Effector memory CD4-positive, alpha-beta T cell (primary cell): ENCODE measurements at regions not wholly inside any gene's neighbourhood (a gene's known extent, or its start where the extent isn't known, plus 50 kb on each side); places are given as distances from the start of the nearest gene placed in this dataset.

Experiments used
- DNase-seq, 3 donors: peaks; one replicate each; pipeline ENCODE4 v3.0.0-alpha.2; 2020
- H3K27ac ChIP-seq: 2 replicates; pipeline ENCODE4 v1.7.0; 2013; ENCODE audit warnings: mild to moderate bottlenecking, low read length, moderate library complexity; ENCODE audit not compliant: insufficient read depth, poor library complexity, severe bottlenecking
- H3K27me3 ChIP-seq: replicated peaks from 2 replicates; pipeline ENCODE4 v1.7.0; 2013; ENCODE audit warnings: mild to moderate bottlenecking, low read length; ENCODE audit not compliant: insufficient read depth, control insufficient read depth, poor library complexity, severe bottlenecking
- H3K36me3 ChIP-seq: 2 replicates; pipeline ENCODE4 v1.7.0; 2013; ENCODE audit warnings: mild to moderate bottlenecking, low read length, moderate library complexity; ENCODE audit not compliant: control insufficient read depth, insufficient read depth
- H3K4me1 ChIP-seq: 2 replicates; pipeline ENCODE4 v1.7.0; 2013; ENCODE audit warnings: low read length, mild to moderate bottlenecking; ENCODE audit not compliant: control insufficient read depth, insufficient read depth, poor library complexity, severe bottlenecking
- H3K4me3 ChIP-seq: 2 replicates; pipeline ENCODE4 v1.7.0; 2013; ENCODE audit warnings: low read length, low read depth, mild to moderate bottlenecking; ENCODE audit not compliant: insufficient read depth, poor library complexity, severe bottlenecking
- H3K9me3 ChIP-seq: 2 replicates; pipeline ENCODE4 v1.7.0; 2013; ENCODE audit warnings: mild to moderate bottlenecking, low read length, moderate library complexity; ENCODE audit not compliant: control insufficient read depth

- Histone ChIP-seq H3K27ac (no peak overlapping the region), H3K4me3 (no peak overlapping the region), H3K36me3 (no peaks in the 10 kb centered on the region), H3K4me1 (no peaks in the 10 kb centered on the region), H3K27me3 (no peaks in the 10 kb centered on the region), H3K9me3 (no peaks in the 10 kb centered on the region)
- no peak for DNase-seq
These were observed 143.3 kb upstream of the ZEB2 start for GRCh38 chr2:144663207-144663606.

DNA sequence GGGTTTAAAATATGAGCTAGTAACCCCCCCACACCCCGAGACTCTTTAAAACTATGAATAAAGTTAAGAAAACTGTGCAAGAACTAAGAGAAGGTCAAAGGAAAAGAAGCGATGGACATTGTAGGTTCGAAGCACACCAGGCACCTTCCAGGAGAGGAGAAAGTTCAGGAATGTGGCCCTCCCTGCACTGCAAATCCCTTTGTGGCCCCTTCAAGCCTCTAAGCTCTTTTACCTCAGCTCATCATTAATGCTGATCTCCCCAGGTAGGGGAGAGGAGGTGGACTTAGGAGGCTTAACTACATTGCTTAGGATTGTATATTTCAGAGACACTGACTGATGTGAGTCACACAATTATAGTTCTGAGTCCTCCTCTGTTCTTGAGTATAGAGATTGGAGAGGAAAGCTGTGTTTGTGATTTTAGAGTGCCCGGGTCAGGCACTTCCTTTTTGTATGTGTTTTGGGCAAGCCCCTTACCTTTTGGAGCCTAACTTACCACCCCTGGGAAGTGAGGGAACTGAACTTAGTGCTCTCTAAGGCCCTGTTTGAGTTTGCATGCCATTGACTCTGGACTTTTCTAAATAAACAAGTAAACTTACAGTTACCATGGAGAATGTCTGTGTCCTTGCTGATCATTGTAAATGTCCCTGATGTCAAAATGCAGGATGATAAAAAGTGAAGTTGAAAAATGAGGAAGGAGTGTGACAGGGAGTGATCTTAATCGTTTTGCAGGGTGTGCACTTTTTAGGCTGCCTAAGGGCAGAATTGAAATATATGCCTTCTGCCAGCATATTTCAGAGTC is 140.8 kb upstream of the ZEB2 start:
- Histone ChIP-seq H3K4me1 (no peaks in the 10 kb centered on the region), H3K27me3 (no peaks in the 10 kb centered on the region), H3K4me3 (no peak overlapping the region), H3K27ac (no peak overlapping the region), H3K36me3 (no peaks in the 10 kb centered on the region), H3K9me3 (no peaks in the 10 kb centered on the region)
- DNase-seq: no peak

GRCh38 chr2:144659731-144660275 is 139.9 kb upstream of the ZEB2 start:
- peak; percentile 11 to 39 (median 29) for DNase-seq
- H3K36me3 ChIP-seq: no peaks in the 10 kb centered on the region
- no peak overlapping the region for H3K27ac ChIP-seq
- no peaks in the 10 kb centered on the region for H3K27me3 ChIP-seq
- H3K4me1 ChIP-seq: no peaks in the 10 kb centered on the region
- H3K4me3 ChIP-seq: no peak overlapping the region
- H3K9me3 ChIP-seq: no peaks in the 10 kb centered on the region

GRCh38 chr2:144654523-144654922 is 134.6 kb upstream of the ZEB2 start:
- Histone ChIP-seq H3K36me3 (no peaks in the 10 kb centered on the region), H3K27me3 (no peaks in the 10 kb centered on the region), H3K9me3 (no peaks in the 10 kb centered on the region), H3K4me1 (no peaks in the 10 kb centered on the region), H3K4me3 (no peak overlapping the region), H3K27ac (no peak overlapping the region)
- no peak for DNase-seq

DNA sequence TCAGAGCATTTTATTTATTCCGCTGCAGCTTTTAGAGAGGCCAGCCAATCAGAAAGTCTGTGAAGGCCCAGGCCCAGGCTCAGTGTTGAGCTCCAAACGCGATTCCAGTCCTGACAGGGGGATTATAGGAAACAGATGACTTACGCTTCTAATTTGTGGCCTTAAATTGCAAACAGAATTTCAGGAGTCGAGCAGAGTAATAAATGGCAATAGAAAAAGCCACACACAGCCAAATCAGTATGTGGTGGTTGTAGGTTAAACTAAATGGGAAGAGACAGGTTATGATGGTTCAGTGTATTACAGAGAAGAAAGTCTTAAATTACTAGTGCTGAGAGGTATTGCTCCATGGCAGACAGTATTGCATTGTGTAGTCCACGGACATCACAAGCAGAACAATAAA is 131.0 kb upstream of the ZEB2 start:
- DNase-seq: no peak
- Histone ChIP-seq H3K27me3 (no peaks in the 10 kb centered on the region), H3K36me3 (no peaks in the 10 kb centered on the region), H3K9me3 (no peaks in the 10 kb centered on the region), H3K27ac (no peak overlapping the region), H3K4me1 (no peaks in the 10 kb centered on the region), H3K4me3 (no peak overlapping the region)

GRCh38 chr2:144648837-144649465 is 129.0 kb upstream of the ZEB2 start:
- Histone ChIP-seq H3K9me3 (no peaks in the 10 kb centered on the region), H3K4me1 (no peaks in the 10 kb centered on the region), H3K4me3 (no peak overlapping the region), H3K27me3 (no peaks in the 10 kb centered on the region), H3K27ac (no peak overlapping the region), H3K36me3 (no peaks in the 10 kb centered on the region)
- DNase-seq: no peak

DNA sequence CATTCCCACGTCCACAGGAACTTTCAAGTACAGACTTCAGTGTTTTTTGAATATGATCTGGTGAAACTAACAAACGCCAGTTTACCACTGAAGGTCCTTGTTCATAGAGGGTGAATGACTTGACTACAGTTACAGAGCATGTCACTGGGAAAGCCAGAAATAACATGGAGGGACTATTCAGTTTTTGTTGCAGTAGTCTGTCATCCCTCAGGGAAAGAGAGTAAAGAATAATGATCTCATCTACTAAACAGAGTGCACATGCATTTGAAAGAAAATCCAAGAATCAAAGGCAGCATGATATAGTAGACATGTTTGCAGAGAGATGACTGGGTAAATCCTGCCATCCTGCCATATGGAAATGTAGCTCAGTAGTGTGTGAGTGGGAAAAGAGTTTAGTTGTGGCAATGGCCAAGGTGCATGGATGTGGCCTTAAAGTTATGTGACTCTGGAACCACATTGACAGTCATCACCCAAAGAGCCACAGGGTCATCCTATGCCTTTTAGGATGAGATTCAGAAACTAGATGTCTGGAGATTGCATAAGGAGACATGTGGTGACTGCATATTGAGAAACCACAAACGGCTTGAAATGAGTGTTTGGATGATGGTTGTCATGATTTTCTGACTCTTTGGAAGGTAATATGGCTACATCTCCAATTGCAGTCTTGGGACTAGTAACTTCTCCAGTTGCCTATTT is 125.3 kb upstream of the ZEB2 start:
- Histone ChIP-seq H3K4me1 (no peaks in the 10 kb centered on the region), H3K36me3 (no peaks in the 10 kb centered on the region), H3K27me3 (no peaks in the 10 kb centered on the region), H3K9me3 (no peaks in the 10 kb centered on the region), H3K4me3 (no peak overlapping the region), H3K27ac (no peak overlapping the region)
- no peak for DNase-seq

DNA sequence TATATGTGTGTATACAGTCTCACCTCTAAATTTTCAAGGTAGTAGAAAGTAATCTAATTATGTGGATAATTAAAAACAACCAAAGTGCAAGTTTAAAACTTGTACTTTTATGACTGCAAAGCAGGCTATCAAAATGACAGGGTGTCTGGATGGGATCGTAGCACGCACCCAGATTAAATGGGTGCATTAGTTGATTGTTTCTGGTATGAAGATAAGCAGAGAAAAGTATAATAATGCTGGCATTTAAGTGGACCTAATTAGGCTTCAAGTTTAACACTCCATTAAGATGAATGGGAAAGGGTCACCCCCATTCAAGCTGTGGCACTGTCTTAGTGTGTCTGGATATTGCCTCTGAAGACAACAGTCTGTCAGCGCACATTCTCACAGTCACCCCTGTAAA is 124.6 kb upstream of the ZEB2 start:
- Histone ChIP-seq H3K4me1 (no peaks in the 10 kb centered on the region), H3K36me3 (no peaks in the 10 kb centered on the region), H3K27ac (no peak overlapping the region), H3K27me3 (no peaks in the 10 kb centered on the region), H3K4me3 (no peak overlapping the region), H3K9me3 (no peaks in the 10 kb centered on the region)
- no peak for DNase-seq

DNA sequence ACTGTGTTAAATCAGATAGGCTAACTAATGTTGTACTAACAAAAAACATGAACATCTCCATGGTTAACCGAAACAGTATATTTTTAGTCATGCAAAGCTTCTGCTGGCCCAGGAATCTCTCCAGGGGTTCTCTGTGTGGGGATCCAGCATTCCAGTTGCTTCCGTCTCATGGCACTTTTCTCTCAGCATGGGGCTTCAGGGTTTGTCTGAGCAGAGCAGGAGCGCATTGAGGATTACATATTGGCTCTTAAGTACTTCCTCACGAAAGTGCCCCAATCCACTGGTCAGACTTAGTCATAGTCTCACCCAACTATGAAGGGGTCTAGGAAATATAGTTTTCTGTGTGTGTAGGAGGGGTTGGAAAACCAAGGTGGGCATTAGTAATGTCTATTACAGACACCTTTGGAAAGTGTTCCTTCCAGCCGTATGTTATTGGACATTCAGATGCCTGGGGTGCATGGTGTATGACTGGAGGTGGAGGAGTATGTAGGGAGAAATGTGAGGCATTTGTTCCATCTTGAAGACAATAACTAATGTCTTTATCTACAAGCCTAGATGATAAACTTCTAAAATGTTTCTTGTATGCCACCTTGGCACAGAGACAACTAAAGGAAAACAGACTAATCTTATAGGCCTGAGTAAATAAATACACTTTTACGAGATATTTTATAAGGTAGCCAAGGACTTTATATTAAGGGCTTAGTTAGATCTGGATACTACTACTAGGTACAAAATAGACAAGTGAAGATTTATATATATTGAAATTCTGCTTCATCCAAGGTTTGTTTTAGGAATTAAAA is 123.8 kb upstream of the ZEB2 start:
- no peak for DNase-seq

More for the DNA sequence above, 123.8 kb upstream of the ZEB2 start:
- H3K4me1 ChIP-seq: no peaks in the 10 kb centered on the region
- H3K36me3 ChIP-seq: no peaks in the 10 kb centered on the region
- H3K27me3 ChIP-seq: no peaks in the 10 kb centered on the region
- no peaks in the 10 kb centered on the region for H3K9me3 ChIP-seq
- no peak overlapping the region for H3K27ac ChIP-seq
- H3K4me3 ChIP-seq: no peak overlapping the region
